Left ventricle myocardium inferior (tissue), 1 donor: ENCODE measurements at regions not wholly inside any gene's neighbourhood (a gene's known extent, or its start where the extent isn't known, plus 50 kb on each side); places are given as distances from the start of the nearest gene placed in this dataset.
"Not testable (repeated sequence)": the region's sequence is repeated elsewhere in the genome, so short reads cannot be mapped to it uniquely, and the experiment has no call there.

Source experiments
- DNase-seq: peaks from one replicate; pipeline ENCODE4 v3.0.0-alpha.2; 2020
- H3K27ac ChIP-seq: fragments of 200-600 bp; replicated peaks from 2 replicates; pipeline ENCODE4 v1.8.0; 2021
- H3K27me3 ChIP-seq: fragments of 200-600 bp; 2 replicates; pipeline ENCODE4 v1.8.0; 2021; ENCODE audit warnings: low read depth
- H3K36me3 ChIP-seq: fragments of 200-600 bp; 2 replicates; pipeline ENCODE4 v1.8.0; 2021
- H3K4me1 ChIP-seq: fragments of 200-600 bp; 2 replicates; pipeline ENCODE4 v1.8.0; 2021
- H3K4me3 ChIP-seq: fragments of 200-600 bp; 2 replicates; pipeline ENCODE4 v1.8.0; 2021; ENCODE audit warnings: mild to moderate bottlenecking, moderate library complexity
- H3K9me3 ChIP-seq: fragments of 200-600 bp; replicated peaks from 2 replicates; pipeline ENCODE4 v1.8.0; 2021
- CTCF ChIP-seq: fragments of 200-600 bp; IDR thresholded peaks from 2 replicates; pipeline ENCODE4 v1.8.0; 2021; ENCODE audit warnings: antibody characterized with exemption, mild to moderate bottlenecking, borderline replicate concordance
- intact Hi-C: fragments of 100-400 bp; cut with micrococcal nuclease; formaldehyde crosslinking; loops from one replicate; pipeline ENCODE4 v1.11.0; 2022
- donor health status: DM: no; HTN: yes; CAD: no; lungs with severe emphysema.

DNA sequence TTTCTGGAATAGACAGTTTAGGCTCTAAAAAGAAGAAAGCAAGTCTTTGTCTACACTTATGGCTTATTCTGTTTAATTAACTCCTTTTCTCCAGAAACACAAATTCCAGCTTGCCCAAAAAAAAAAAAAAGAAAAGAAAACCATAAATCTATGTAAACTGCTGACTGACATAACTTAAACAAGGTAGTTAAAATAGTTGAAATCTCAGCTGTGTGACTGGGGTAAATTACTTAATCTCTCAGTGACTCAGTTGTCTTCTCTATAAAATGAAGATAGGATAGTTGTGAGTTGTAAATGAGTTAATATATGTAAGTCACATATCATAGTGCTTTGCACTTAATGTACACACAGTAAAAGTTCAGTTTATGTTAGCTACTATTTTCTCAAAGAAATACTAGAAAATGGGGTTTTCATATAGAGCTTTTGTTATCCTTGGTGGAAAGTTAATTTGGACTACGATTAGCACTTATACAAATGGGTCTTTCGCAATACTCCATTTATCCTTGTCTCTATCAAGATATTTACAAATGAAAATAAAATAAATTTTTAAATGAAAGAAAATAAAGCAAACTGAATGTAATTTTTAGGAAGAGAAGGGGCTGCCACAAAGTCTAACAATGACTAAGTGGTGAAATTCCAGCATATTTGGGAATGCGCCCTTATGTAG lies 200.9 kb downstream of the MBL2 start:
- Histone ChIP-seq H3K9me3 (no peaks in the 10 kb centered on the region), H3K27me3 (no peaks in the 10 kb centered on the region), H3K4me1 (no peaks in the 10 kb centered on the region), H3K36me3 (no peaks in the 10 kb centered on the region), H3K4me3 (no peak overlapping the region), H3K27ac (no peak overlapping the region)
- intact Hi-C loops = no loop called here
- TF ChIP-seq CTCF = no peak
- DNase-seq = no peak

DNA sequence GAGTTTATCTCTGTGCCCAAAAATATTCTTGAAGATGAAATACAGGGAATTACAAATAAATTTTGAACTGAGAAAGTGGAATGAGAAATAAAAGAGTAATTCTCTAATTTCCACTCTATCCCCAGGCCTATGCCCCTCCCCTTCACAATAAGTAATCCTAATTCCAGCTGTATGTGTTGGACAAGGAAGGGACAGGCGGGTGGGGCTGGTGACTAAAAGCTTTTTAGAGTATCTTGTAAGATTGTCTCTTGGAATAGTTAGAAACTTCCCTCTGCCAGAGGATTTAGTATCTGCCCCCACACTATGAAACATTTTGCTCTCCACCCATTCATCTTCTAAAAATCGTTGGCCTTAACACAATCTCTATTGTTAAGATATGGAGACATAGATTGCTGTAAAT lies 199.2 kb downstream of the MBL2 start:
- intact Hi-C loops = no loop called here
- no peaks in the 10 kb centered on the region for H3K36me3 ChIP-seq
- H3K27ac ChIP-seq = no peak overlapping the region
- no peaks in the 10 kb centered on the region for H3K9me3 ChIP-seq
- no peaks in the 10 kb centered on the region for H3K4me1 ChIP-seq
- no peak for DNase-seq
- no peak for TF ChIP-seq CTCF
- no peaks in the 10 kb centered on the region for H3K27me3 ChIP-seq
- H3K4me3 ChIP-seq = no peak overlapping the region

DNA sequence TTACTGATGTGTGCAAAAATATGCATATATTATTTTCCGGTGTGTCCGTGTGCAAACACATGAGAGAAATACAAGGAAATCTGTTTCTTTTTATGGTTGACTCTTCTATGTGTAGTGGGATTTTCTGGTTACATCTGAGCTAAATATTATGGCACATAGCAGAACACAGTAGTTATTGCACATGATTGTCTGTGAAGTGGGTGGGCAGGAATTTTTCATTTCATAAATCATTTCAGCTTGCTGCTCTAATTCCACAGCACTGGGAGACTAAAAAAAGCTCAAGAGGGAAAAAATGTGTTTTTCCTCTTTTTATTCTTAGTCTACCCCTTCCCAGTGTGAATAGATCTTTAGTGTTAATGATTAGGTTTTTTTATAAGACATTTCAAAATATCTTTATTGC lies 197.9 kb downstream of the MBL2 start:
- Histone ChIP-seq H3K4me3 (no peak overlapping the region), H3K27me3 (no peaks in the 10 kb centered on the region), H3K27ac (no peak overlapping the region), H3K4me1 (no peaks in the 10 kb centered on the region), H3K9me3 (no peaks in the 10 kb centered on the region), H3K36me3 (no peaks in the 10 kb centered on the region)
- TF ChIP-seq CTCF = no peak
- intact Hi-C loops = no loop called here
- DNase-seq = no peak

- Histone ChIP-seq H3K4me3 (no peak overlapping the region), H3K27me3 (no peaks in the 10 kb centered on the region), H3K27ac (no peak overlapping the region), H3K36me3 (no peaks in the 10 kb centered on the region), H3K9me3 (peaks cover 6% of the 10 kb centered on the region), H3K4me1 (no peaks in the 10 kb centered on the region)
- no peak for DNase-seq
- intact Hi-C loops = no loop called here
- no peak for TF ChIP-seq CTCF
Measured at GRCh38 chr10:52577047-52577446, 195.5 kb downstream of the MBL2 start.

- intact Hi-C loops = no loop called here
- no peak for DNase-seq
- Histone ChIP-seq H3K4me3 (no peak overlapping the region), H3K9me3 (peaks cover 6% of the 10 kb centered on the region), H3K36me3 (no peaks in the 10 kb centered on the region), H3K27ac (no peak overlapping the region), H3K4me1 (no peaks in the 10 kb centered on the region), H3K27me3 (no peaks in the 10 kb centered on the region)
- TF ChIP-seq CTCF = no peak
Measured at GRCh38 chr10:52578871-52579405, 193.6 kb downstream of the MBL2 start.

- intact Hi-C loops, H3K4me1 ChIP-seq, H3K27ac ChIP-seq, H3K4me3 ChIP-seq, DNase-seq, H3K36me3 ChIP-seq, H3K27me3 ChIP-seq: not testable (repeated sequence)
- peaks cover 33% of the 10 kb centered on the region for H3K9me3 ChIP-seq
Measured at GRCh38 chr10:52581636-52582035, 190.9 kb downstream of the MBL2 start.
